Mammary epithelial cell (primary cell): ENCODE measurements at regions not wholly inside any gene's neighbourhood (a gene's known extent, or its start where the extent isn't known, plus 50 kb on each side); places are given as distances from the start of the nearest gene placed in this dataset.

Experiments
- EZH2 ChIP-seq: IDR thresholded peaks from 2 replicates; pipeline ENCODE4 v1.6.1; 2012; ENCODE audit warnings: low read length, inconsistent platforms, borderline replicate concordance
- TF ChIP-seq, protein P1 (sequence below), 2 donors: IDR thresholded peaks in 1 of 2; conservative IDR thresholded peaks in 1 of 2; 2 replicates each; pipeline ENCODE4 v1.5.1; 2011 to 2012; ENCODE audit warnings: inconsistent platforms in 2 of 2, low read length in 2 of 2, mild to moderate bottlenecking in 2 of 2, control low read depth in 1 of 2, low read depth in 1 of 2; ENCODE audit not compliant: insufficient read depth in 1 of 2; ENCODE audit errors: extremely low read depth in 1 of 2

DNA sequence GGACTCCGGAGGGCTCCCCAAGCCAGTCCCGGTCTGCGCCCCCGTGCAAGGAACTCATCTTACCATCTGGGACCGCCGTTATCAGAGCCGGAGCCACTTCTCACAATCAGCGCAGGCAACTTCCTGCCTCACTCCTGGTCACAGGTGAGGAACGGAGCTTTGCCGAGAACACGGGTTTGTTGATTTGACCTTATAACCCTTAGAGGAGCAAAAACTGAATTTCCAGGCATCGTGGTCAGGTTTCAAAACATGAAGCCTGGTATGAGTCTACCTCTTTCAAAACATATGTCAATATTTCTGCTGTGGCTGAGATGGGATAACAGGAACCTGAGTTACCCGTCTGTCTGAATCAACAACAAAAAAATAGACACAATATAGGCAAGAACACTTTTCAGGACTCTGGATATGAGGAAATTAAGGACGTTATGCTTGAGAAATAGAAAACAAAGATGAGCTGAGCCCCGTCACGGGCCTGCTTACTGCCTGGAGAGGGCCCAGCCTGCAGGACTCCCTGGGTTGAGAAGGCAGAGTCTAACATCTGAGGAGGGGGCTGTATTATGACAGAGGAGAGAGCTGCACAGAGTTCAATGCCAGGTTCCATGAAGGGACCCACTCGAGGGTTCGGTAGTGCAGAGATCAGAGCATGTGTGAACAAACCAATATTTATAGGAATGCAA, 148.7 kb downstream of the NDUFA10 start:
- TF ChIP-seq, protein P1, sequence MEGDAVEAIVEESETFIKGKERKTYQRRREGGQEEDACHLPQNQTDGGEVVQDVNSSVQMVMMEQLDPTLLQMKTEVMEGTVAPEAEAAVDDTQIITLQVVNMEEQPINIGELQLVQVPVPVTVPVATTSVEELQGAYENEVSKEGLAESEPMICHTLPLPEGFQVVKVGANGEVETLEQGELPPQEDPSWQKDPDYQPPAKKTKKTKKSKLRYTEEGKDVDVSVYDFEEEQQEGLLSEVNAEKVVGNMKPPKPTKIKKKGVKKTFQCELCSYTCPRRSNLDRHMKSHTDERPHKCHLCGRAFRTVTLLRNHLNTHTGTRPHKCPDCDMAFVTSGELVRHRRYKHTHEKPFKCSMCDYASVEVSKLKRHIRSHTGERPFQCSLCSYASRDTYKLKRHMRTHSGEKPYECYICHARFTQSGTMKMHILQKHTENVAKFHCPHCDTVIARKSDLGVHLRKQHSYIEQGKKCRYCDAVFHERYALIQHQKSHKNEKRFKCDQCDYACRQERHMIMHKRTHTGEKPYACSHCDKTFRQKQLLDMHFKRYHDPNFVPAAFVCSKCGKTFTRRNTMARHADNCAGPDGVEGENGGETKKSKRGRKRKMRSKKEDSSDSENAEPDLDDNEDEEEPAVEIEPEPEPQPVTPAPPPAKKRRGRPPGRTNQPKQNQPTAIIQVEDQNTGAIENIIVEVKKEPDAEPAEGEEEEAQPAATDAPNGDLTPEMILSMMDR (conservative IDR thresholded peaks at IDR 0.05 in 1 of 2, IDR thresholded peaks at IDR 0.05 in 1 of 2; ENCODE audit: extremely low read depth in 1 of 2, insufficient read depth in 1 of 2, low read depth in 1 of 2, low read length in 2 of 2) = no peak
- no peak for TF ChIP-seq EZH2
